MCF 10A (cell line): ENCODE measurements at regions not wholly inside any gene's neighbourhood (a gene's known extent, or its start where the extent isn't known, plus 50 kb on each side); places are given as distances from the start of the nearest gene placed in this dataset.
"Not testable (repeated sequence)": the region's sequence is repeated elsewhere in the genome, so short reads cannot be mapped to it uniquely, and the experiment has no call there.

ENCODE experiments used
- BruUV-seq: library from RNA; stranded (reverse); fragments of 400-500 nt; replicated peaks from 2 replicates; lab custom pipeline; 2021; lab: Mats Ljungman, UMichigan
- CTCF ChIA-PET: fragments of 300-600 bp; sonication (Branson Sonifier 250); formaldehyde crosslinking; extraction: SDS; loops from one replicate; lab custom pipeline; 2021; ENCODE audit warnings: antibody characterized with exemption, inconsistent platforms; lab: Yijun Ruan, JAX
- POLR2A ChIA-PET: fragments of 300-600, 350-650 bp; sonication (Branson Sonifier 250); formaldehyde crosslinking; extraction: SDS; loops from one replicate; lab custom pipeline; 2020; ENCODE audit warnings: antibody characterized with exemption, inconsistent platforms; lab: Yijun Ruan, JAX
- DNase-seq: peaks from one replicate; pipeline ENCODE4 v3.0.0-alpha.2; 2018; ENCODE audit not compliant: unreplicated experiment
- H3K27ac Mint-ChIP-seq: one replicate; pipeline ENCODE4 v1.8.0; 2022; ENCODE audit warnings: mild to moderate bottlenecking, low read depth, mixed read lengths; ENCODE audit not compliant: unreplicated experiment
- H3K27me3 Mint-ChIP-seq: one replicate; pipeline ENCODE4 v1.8.0; 2022; ENCODE audit warnings: mixed read lengths; ENCODE audit not compliant: insufficient read depth, unreplicated experiment
- H3K36me3 Mint-ChIP-seq: one replicate; pipeline ENCODE4 v1.8.0; 2022; ENCODE audit warnings: mild to moderate bottlenecking, moderate library complexity, mixed read lengths; ENCODE audit not compliant: insufficient read depth, unreplicated experiment
- H3K4me1 Mint-ChIP-seq: one replicate; pipeline ENCODE4 v1.8.0; 2022; ENCODE audit warnings: mixed read lengths; ENCODE audit not compliant: insufficient read depth, unreplicated experiment
- H3K4me3 Mint-ChIP-seq: one replicate; pipeline ENCODE4 v1.8.0; 2022; ENCODE audit warnings: mild to moderate bottlenecking, moderate library complexity, mixed read lengths; ENCODE audit not compliant: unreplicated experiment
- H3K9me3 Mint-ChIP-seq: one replicate; pipeline ENCODE4 v1.8.0; 2022; ENCODE audit warnings: mixed read lengths; ENCODE audit not compliant: unreplicated experiment
- intact Hi-C: fragments of 100-400 bp; cut with micrococcal nuclease; formaldehyde crosslinking; loops from 2 replicates; pipeline ENCODE4 v1.14.1; 2022
- TF ChIP-seq, protein P1 (sequence below): fragments of 200-600 bp; IDR thresholded peaks from one replicate; pipeline ENCODE4 v1.8.0; 2022; ENCODE audit warnings: antibody characterized with exemption, mild to moderate bottlenecking; ENCODE audit not compliant: unreplicated experiment

DNA sequence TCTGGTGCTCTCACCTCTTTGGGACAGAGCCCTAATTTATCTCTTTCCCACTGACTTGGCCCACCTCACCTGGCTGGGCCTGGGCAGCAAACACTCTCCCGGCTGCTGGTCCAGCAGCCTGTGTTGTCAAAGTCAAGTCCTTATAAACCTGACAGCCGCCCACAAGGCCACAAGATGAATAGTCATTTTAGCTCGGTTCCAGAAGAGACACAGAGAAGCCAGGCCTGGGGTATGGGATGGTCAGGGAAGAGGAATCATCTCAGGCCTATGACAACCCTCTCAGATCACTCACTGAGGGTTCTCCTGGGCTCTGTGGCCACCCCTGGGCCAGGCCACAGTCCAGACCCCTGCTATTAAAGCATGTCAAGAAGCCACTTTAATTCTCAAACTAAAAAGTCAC is 158.5 kb downstream of the FOXD2 start:
- DNase-seq: no peak
- POLR2A ChIA-PET: interaction anchor here (0.6 kb wide), 1 partner anchor 109 kb away, joined by 3 read pairs; no protein-coding TSS in a partner anchor
- Mint-ChIP-seq H3K4me3 (no peak overlapping the region), H3K9me3 (peaks cover 15% of the 10 kb centered on the region), H3K27me3 (no peaks in the 10 kb centered on the region), H3K27ac (no peak overlapping the region), H3K4me1 (no peaks in the 10 kb centered on the region), H3K36me3 (no peaks in the 10 kb centered on the region)
- intact Hi-C loops: no loop called here
- CTCF ChIA-PET: interaction anchor here (1.0 kb wide), 1 partner anchor 16 kb away, joined by 3 read pairs; no protein-coding TSS in a partner anchor
- TF ChIP-seq, protein P1, sequence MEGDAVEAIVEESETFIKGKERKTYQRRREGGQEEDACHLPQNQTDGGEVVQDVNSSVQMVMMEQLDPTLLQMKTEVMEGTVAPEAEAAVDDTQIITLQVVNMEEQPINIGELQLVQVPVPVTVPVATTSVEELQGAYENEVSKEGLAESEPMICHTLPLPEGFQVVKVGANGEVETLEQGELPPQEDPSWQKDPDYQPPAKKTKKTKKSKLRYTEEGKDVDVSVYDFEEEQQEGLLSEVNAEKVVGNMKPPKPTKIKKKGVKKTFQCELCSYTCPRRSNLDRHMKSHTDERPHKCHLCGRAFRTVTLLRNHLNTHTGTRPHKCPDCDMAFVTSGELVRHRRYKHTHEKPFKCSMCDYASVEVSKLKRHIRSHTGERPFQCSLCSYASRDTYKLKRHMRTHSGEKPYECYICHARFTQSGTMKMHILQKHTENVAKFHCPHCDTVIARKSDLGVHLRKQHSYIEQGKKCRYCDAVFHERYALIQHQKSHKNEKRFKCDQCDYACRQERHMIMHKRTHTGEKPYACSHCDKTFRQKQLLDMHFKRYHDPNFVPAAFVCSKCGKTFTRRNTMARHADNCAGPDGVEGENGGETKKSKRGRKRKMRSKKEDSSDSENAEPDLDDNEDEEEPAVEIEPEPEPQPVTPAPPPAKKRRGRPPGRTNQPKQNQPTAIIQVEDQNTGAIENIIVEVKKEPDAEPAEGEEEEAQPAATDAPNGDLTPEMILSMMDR: no peak
- BruUV-seq: no TSS peak

DNA sequence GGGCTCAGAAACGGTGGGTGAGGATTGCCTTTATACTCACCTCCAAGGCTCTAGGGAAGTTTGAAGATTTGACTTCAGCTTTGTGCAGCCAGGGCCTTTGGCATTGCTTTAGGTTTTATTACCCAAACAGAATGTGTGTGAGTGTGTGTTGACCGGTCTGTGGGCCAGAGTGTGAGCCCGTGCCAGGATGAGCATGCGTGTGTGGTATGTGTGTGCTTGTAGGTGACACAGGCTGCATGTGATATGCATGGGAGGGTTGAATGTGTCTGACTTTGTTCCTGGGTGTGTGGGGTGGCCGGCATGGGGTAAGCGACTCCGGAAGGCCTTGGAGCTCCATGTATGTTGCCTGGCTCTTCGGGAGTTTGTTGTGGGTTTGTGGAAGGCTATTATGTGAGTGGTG is 160.5 kb downstream of the FOXD2 start:
- Mint-ChIP-seq H3K27me3 (no peaks in the 10 kb centered on the region), H3K4me3 (no peak overlapping the region), H3K36me3 (no peaks in the 10 kb centered on the region), H3K9me3 (peaks cover 24% of the 10 kb centered on the region), H3K27ac (no peak overlapping the region), H3K4me1 (no peaks in the 10 kb centered on the region)
- ChIA-PET CTCF (interaction anchor here (0.7 to 1.5 kb wide), 3 partner anchors 19 to 113 kb away, joined by 3 read pairs; no protein-coding TSS in a partner anchor), POLR2A (no interaction called here)
- intact Hi-C loops: no loop called here
- no peak for DNase-seq
- TF ChIP-seq, protein P1: no peak
- BruUV-seq: no TSS peak

DNA sequence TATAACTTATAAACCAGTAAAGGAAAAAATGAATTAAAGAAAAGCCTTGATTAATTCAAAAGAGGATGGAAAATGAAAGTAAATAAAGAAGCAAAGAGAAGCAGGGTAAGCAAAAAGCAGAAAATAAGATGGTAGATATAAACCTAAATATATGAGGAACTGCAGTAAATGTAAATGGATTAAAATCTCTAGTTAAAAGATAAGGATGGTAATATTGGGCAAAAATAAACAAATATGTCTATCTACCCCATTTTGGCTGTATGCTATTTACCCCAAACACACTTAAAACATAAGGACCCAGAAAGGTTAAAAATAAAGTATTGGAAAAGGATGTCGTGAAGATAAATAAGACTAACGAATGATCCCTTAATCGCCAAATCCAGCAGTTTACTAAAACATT is 161.9 kb downstream of the FOXD2 start:
- ChIA-PET CTCF (interaction anchor here (0.7 to 1.5 kb wide), 2 partner anchors 21 to 30 kb away, joined by 3 to 5 read pairs; no protein-coding TSS in a partner anchor), POLR2A (no interaction called here)
- Mint-ChIP-seq H3K4me3 (no peak overlapping the region), H3K27ac (no peak overlapping the region), H3K9me3 (peaks cover 24% of the 10 kb centered on the region), H3K4me1 (no peaks in the 10 kb centered on the region), H3K36me3 (no peaks in the 10 kb centered on the region), H3K27me3 (no peaks in the 10 kb centered on the region)
- no peak for DNase-seq
- TF ChIP-seq, protein P1: no peak
- intact Hi-C loops: no loop called here
- no TSS peak for BruUV-seq

DNA sequence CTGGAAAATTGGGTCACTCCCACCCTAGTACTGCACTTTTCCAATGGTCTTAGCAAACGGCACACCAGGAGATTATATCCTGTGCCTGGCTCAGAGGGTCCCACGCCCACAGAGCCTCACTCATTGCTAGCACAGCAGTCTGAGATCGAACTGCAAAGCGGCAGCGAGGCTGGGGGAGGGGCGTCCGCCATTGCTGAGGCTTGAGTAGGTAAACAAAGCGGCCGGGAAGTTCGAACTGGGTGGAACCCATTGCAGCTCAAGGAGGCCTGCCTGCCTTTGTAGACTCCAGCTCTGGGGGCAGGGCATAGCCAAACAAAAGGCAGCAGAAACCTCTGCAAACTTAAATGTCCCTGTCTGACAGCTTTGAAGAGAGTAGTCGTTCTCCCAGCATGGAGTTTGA is 164.6 kb downstream of the FOXD2 start:
- H3K9me3 Mint-ChIP-seq: peaks cover 32% of the 10 kb centered on the region
- intact Hi-C loops, H3K4me1 Mint-ChIP-seq, DNase-seq, H3K27me3 Mint-ChIP-seq, CTCF ChIA-PET, H3K4me3 Mint-ChIP-seq, POLR2A ChIA-PET, H3K36me3 Mint-ChIP-seq, H3K27ac Mint-ChIP-seq, BruUV-seq: not testable (repeated sequence)

DNA sequence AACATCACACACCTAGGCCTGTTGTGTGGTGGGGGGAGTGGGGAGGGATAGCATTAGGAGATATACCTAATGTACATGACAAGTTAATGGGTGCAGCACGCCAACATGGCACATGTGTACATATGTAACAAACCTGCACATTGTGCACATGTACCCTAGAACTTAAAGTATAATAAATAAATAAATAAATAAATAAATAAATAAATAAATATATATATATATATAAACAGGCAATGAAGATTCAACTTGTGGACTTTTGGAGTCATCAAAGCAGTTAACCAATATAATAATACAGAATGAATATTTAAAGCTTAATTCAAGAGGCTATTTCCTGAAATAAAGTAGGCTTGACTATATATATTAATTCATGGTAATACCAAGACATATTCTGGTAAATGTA is 167.0 kb downstream of the FOXD2 start:
- H3K4me3 Mint-ChIP-seq, BruUV-seq, H3K36me3 Mint-ChIP-seq, intact Hi-C loops, CTCF ChIA-PET, H3K4me1 Mint-ChIP-seq, H3K27ac Mint-ChIP-seq, POLR2A ChIA-PET, DNase-seq: not testable (repeated sequence)
- peaks cover 12% of the 10 kb centered on the region for H3K27me3 Mint-ChIP-seq
- peaks cover 21% of the 10 kb centered on the region for H3K9me3 Mint-ChIP-seq
